ENCODE measurements at regions not wholly inside any gene's neighbourhood (a gene's known extent, or its start where the extent isn't known, plus 50 kb on each side); places are given as distances from the start of the nearest gene placed in this dataset.

DNA sequence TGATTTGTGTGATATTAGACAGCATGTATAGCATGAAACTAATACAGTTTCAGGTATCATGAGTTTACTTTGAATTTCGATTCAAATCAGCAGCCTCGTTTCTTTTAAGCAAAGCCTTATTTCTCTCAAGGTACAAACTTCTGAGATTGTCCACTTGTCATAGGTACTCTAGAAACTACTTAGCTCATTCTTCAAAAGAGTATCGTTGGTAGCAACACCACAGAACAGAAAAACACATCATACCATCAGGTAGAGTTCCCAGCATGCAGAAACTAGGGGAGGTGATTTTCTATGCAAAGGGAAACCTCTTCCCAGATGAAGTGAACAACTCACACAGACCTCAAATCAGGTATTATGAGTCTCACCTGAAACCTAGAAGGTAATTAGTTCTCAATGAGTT lies 237.0 kb upstream of the SOX9 start:
- TF ChIP-seq, protein P1, sequence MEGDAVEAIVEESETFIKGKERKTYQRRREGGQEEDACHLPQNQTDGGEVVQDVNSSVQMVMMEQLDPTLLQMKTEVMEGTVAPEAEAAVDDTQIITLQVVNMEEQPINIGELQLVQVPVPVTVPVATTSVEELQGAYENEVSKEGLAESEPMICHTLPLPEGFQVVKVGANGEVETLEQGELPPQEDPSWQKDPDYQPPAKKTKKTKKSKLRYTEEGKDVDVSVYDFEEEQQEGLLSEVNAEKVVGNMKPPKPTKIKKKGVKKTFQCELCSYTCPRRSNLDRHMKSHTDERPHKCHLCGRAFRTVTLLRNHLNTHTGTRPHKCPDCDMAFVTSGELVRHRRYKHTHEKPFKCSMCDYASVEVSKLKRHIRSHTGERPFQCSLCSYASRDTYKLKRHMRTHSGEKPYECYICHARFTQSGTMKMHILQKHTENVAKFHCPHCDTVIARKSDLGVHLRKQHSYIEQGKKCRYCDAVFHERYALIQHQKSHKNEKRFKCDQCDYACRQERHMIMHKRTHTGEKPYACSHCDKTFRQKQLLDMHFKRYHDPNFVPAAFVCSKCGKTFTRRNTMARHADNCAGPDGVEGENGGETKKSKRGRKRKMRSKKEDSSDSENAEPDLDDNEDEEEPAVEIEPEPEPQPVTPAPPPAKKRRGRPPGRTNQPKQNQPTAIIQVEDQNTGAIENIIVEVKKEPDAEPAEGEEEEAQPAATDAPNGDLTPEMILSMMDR (conservative IDR thresholded peaks at IDR 0.05), result no peak
- TF ChIP-seq ZFX (IDR thresholded peaks at IDR 0.05), result no peak
- H3K27ac ChIP-seq, result no peak overlapping the region

DNA sequence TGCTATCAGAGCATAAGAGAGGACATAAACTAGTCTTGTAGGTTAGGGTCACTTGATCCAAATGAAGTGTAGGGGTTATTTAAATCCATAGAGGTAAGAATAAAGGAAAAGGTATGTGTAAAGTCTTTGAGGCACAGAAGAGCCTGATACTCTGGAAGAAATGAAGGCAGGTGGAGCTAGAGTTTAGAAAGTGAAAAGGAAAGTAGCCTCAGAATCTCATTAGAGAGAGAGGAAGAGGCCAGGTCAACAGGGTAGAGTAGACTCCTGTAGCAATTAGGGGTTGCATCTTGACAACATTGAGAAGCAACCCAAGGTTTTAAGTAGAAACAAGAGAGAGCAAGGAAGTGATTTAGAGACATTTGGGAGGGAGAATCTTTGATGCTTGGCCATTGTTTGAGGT lies 235.2 kb upstream of the SOX9 start:
- TF ChIP-seq ZFX (IDR thresholded peaks at IDR 0.05), result no peak
- TF ChIP-seq, protein P1 (conservative IDR thresholded peaks at IDR 0.05), result no peak
- H3K27ac ChIP-seq, result no peak overlapping the region

DNA sequence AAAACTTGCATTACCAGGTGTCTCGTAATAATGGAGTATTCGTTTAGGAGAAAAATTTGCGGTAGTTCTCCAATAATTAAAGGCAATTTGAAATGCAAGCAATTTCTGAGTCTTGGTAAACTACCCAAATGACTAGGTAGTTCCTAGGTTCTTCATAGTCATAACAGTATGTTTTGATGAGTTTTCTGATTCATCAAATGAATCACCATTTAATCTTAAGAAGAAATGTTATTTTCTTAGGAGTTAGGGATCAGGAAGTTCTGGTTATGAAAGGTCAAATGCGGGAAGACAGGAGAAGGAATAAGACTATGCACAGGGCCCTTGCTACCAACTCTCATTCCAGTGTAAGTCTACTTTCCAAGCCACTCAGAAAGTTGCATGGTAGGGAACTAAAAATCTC lies 221.5 kb upstream of the SOX9 start:
- H3K27ac ChIP-seq, result no peak overlapping the region
- TF ChIP-seq, protein P1 (conservative IDR thresholded peaks at IDR 0.05), result no peak
- no peak for TF ChIP-seq ZFX (IDR thresholded peaks at IDR 0.05)

DNA sequence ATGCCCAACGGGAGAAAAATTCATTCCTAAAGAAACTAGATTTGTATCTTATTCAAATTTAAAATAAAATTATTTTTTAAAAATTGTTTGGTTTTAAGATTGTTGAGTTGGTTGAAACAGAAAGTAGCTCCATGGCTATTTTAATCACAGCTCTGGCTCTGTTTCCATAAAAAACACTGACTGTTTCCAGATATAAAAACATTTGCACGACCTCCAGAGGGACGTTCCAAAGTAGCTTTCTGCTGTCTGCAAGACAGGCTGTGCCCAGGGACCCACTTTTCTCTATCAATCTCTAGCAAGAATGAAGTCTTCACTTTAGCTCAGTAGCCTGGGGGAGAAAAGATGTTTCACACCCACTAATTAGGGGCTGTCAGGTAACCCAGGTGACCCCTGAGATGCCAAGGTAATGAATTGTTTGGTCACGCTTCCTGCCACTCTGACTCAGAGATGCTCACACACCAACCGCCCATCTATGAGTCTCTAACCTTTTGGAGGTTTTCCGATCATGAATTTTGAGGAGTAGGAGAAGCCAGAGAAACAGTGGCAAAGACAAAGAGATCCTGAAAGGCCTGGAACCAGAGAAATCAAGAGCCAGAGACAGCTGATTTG lies 220.1 kb upstream of the SOX9 start:
- TF ChIP-seq, protein P1 (conservative IDR thresholded peaks at IDR 0.05), result no peak
- no peak for TF ChIP-seq ZFX (IDR thresholded peaks at IDR 0.05)
- H3K27ac ChIP-seq, result no peak overlapping the region

DNA sequence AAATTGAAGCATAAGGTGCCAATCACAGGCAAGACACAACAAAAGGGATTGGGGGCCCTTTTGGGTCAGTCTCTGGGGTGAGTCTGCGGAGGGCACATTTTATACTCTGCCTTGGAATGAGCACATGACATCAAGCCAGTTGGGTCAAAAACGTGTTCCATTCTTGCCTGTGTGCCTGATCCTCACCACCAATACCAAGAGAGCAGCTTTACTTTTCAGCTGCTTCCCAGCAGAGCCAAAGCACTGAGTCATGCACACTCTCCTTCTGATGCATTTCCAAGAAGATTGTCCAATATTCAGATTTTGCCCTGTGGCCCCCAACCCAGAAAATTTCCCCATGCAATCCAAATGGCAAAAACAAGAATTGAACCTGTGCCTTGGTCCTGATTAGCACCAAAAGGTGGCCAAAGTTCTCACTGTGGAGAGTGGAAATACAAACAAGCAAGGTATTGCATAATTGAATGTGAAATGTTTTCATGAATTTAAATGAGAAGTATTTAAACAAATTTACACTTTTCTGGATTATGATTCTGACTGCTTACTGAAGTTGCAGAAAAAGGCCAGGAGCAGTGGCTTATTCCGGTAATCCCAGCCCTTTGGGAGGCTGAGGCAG lies 217.8 kb upstream of the SOX9 start:
- no peak for TF ChIP-seq ZFX (IDR thresholded peaks at IDR 0.05)
- TF ChIP-seq, protein P1 (conservative IDR thresholded peaks at IDR 0.05), result no peak
- H3K27ac ChIP-seq, result no peak overlapping the region

DNA sequence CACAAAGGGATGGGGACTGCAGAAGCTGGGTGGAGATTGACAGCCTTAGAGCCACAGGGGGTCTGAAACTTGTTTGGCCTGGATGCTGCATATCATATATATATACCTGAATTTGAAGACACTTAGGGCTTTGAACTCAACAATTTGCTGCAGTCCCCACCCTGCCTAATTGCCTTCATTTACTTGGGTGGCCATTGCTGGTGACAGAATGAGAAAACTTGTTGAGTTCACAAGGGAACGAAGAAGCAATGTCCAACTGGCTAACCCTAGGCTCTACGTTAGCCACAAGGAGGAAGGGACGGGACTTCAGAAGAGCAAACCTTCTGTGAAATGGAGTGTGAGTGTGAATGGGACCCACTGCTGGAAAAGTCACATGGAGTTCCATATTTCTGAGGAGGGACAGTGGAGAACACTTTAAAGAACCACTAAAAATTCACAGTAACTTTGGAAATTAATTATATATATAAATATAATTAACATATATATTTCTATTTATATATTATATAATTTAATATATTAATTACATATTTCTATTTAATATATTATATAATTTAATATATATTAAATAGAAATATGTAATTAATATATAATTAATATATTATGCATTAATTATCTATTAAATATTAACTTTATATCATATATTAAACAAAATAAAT lies 215.3 kb upstream of the SOX9 start:
- TF ChIP-seq, protein P1 (conservative IDR thresholded peaks at IDR 0.05), result no peak
- no peak for TF ChIP-seq ZFX (IDR thresholded peaks at IDR 0.05)
- H3K27ac ChIP-seq, result no peak overlapping the region

DNA sequence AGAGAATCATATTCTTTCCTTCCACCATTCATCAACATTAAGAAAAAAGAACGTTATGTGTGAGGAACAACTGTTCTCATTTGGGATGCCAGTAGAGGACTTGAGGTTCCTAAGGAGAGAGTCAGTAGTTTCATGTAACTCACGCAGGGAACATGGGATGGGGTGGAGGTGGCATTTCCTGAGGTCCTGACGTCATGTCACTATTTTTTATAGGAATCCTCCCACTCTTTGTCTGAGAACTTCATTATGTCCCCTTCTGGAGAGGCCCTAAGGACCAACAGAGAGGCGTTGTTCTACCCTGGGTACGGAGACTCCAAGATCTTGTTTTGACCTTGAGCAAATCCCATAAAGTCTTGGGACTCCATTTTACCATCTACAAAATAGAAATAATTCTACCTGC lies 211.7 kb upstream of the SOX9 start:
- TF ChIP-seq, protein P1 (conservative IDR thresholded peaks at IDR 0.05), result no peak
- TF ChIP-seq ZFX (IDR thresholded peaks at IDR 0.05), result no peak
- H3K27ac ChIP-seq, result no peak overlapping the region
